ENCODE measurements at regions not wholly inside any gene's neighbourhood (a gene's known extent, or its start where the extent isn't known, plus 50 kb on each side); places are given as distances from the start of the nearest gene placed in this dataset.
"Not testable (repeated sequence)": the region's sequence is repeated elsewhere in the genome, so short reads cannot be mapped to it uniquely, and the experiment has no call there.

- DNase-seq (ENCODE audit: low read depth, low spot score) = not testable (repeated sequence)
Measured at GRCh38 chr4:118502967-118503366, 150.2 kb upstream of the PRSS12 start.

- DNase-seq (ENCODE audit: low read depth, low spot score) = not testable (repeated sequence)
Measured at GRCh38 chr4:118504927-118505326, 152.1 kb upstream of the PRSS12 start.

- not testable (repeated sequence) for DNase-seq (ENCODE audit: low read depth, low spot score)
Measured at GRCh38 chr4:118505491-118505890, 152.7 kb upstream of the PRSS12 start.

- not testable (repeated sequence) for DNase-seq (ENCODE audit: low read depth, low spot score)
Measured at GRCh38 chr4:118512870-118513269, 160.1 kb upstream of the PRSS12 start.

GRCh38 chr4:118514332-118514731 lies 161.5 kb upstream of the PRSS12 start:
- DNase-seq (ENCODE audit: low read depth, low spot score) = not testable (repeated sequence)

GRCh38 chr4:118516107-118516506 lies 163.3 kb upstream of the PRSS12 start:
- DNase-seq (ENCODE audit: low read depth, low spot score) = not testable (repeated sequence)

- DNase-seq (ENCODE audit: low read depth, low spot score) = not testable (repeated sequence)
Measured at GRCh38 chr4:118530107-118530506, 155.1 kb upstream of the METTL14 start.

GRCh38 chr4:118531947-118532346 lies 153.2 kb upstream of the METTL14 start:
- not testable (repeated sequence) for DNase-seq (ENCODE audit: low read depth, low spot score)

- DNase-seq (ENCODE audit: low read depth, low spot score) = not testable (repeated sequence)
Measured at GRCh38 chr4:118535788-118536187, 149.4 kb upstream of the METTL14 start.

GRCh38 chr4:118539412-118540077 lies 145.6 kb upstream of the METTL14 start:
- not testable (repeated sequence) for DNase-seq (ENCODE audit: low read depth, low spot score)

- not testable (repeated sequence) for DNase-seq (ENCODE audit: low read depth, low spot score)
Measured at GRCh38 chr4:118556576-118556975, 128.6 kb upstream of the METTL14 start.

- DNase-seq (ENCODE audit: low read depth, low spot score) = no peak
Measured at GRCh38 chr4:118557298-118557851, 127.8 kb upstream of the METTL14 start.

- not testable (repeated sequence) for DNase-seq (ENCODE audit: low read depth, low spot score)
Measured at GRCh38 chr4:118558188-118558587, 127.0 kb upstream of the METTL14 start.

GRCh38 chr4:118561559-118561958 lies 123.6 kb upstream of the METTL14 start:
- not testable (repeated sequence) for DNase-seq (ENCODE audit: low read depth, low spot score)

GRCh38 chr4:118566003-118566513 lies 119.1 kb upstream of the METTL14 start:
- not testable (repeated sequence) for DNase-seq (ENCODE audit: low read depth, low spot score)

- DNase-seq (ENCODE audit: low read depth, low spot score) = not testable (repeated sequence)
Measured at GRCh38 chr4:118572991-118573390, 112.2 kb upstream of the METTL14 start.

- not testable (repeated sequence) for DNase-seq (ENCODE audit: low read depth, low spot score)
Measured at GRCh38 chr4:118574251-118574913, 110.8 kb upstream of the METTL14 start.

GRCh38 chr4:118575057-118575456 lies 110.1 kb upstream of the METTL14 start:
- not testable (repeated sequence) for DNase-seq (ENCODE audit: low read depth, low spot score)

- DNase-seq (ENCODE audit: low read depth, low spot score) = not testable (repeated sequence)
Measured at GRCh38 chr4:118575726-118576125, 109.5 kb upstream of the METTL14 start.

GRCh38 chr4:118576709-118577219 lies 108.4 kb upstream of the METTL14 start:
- DNase-seq (ENCODE audit: low read depth, low spot score) = not testable (repeated sequence)

GRCh38 chr4:118585015-118585414 lies 100.2 kb upstream of the METTL14 start:
- no peak for DNase-seq (ENCODE audit: low read depth, low spot score)

GRCh38 chr4:118586357-118586790 lies 98.8 kb upstream of the METTL14 start:
- DNase-seq (ENCODE audit: low read depth, low spot score) = no peak

Measured in activated naive CD8-positive, alpha-beta T cell treated with anti-CD3 and anti-CD28 coated beads, Interleukin-2, amount 50 U/mL, for 16 hours (primary cell).